ENCODE measurements at regions not wholly inside any gene's neighbourhood (a gene's known extent, or its start where the extent isn't known, plus 50 kb on each side); places are given as distances from the start of the nearest gene placed in this dataset.

GRCh38 chr7:35498416-35498815 is 196.5 kb downstream of the HERPUD2 start:
- peaks cover 15% of the 10 kb centered on the region for H3K27me3 Mint-ChIP-seq
- H3K36me3 Mint-ChIP-seq (ENCODE audit: low read depth): no peaks in the 10 kb centered on the region
- H3K4me1 Mint-ChIP-seq (ENCODE audit: low read depth): no peaks in the 10 kb centered on the region
- no peak overlapping the region for H3K4me3 Mint-ChIP-seq
- no peak overlapping the region for H3K27ac Mint-ChIP-seq
- H3K9me3 Mint-ChIP-seq: no peaks in the 10 kb centered on the region
- no peak for DNase-seq

- Mint-ChIP-seq H3K36me3 (ENCODE audit: low read depth) (no peaks in the 10 kb centered on the region), H3K4me3 (no peak overlapping the region), H3K27ac (no peak overlapping the region), H3K9me3 (no peaks in the 10 kb centered on the region), H3K4me1 (ENCODE audit: low read depth) (no peaks in the 10 kb centered on the region), H3K27me3 (peaks cover 15% of the 10 kb centered on the region)
- DNase-seq: no peak
Observed at GRCh38 chr7:35495844-35496243, 199.1 kb downstream of the HERPUD2 start.

GRCh38 chr7:35495377-35495776 is 199.6 kb downstream of the HERPUD2 start:
- Mint-ChIP-seq H3K27me3 (peaks cover 15% of the 10 kb centered on the region), H3K4me1 (ENCODE audit: low read depth) (no peaks in the 10 kb centered on the region), H3K4me3 (no peak overlapping the region), H3K36me3 (ENCODE audit: low read depth) (no peaks in the 10 kb centered on the region), H3K9me3 (no peaks in the 10 kb centered on the region), H3K27ac (no peak overlapping the region)
- DNase-seq: no peak

GRCh38 chr7:35494407-35494806 is 200.5 kb downstream of the HERPUD2 start:
- H3K27ac Mint-ChIP-seq: no peak overlapping the region
- H3K27me3 Mint-ChIP-seq: peaks cover 15% of the 10 kb centered on the region
- H3K4me3 Mint-ChIP-seq: no peak overlapping the region
- H3K4me1 Mint-ChIP-seq (ENCODE audit: low read depth): no peaks in the 10 kb centered on the region
- no peaks in the 10 kb centered on the region for H3K9me3 Mint-ChIP-seq
- DNase-seq: no peak
- H3K36me3 Mint-ChIP-seq (ENCODE audit: low read depth): no peaks in the 10 kb centered on the region

GRCh38 chr7:35492451-35493175 is 202.3 kb downstream of the HERPUD2 start:
- no peaks in the 10 kb centered on the region for H3K36me3 Mint-ChIP-seq (ENCODE audit: low read depth)
- no peaks in the 10 kb centered on the region for H3K9me3 Mint-ChIP-seq
- H3K4me1 Mint-ChIP-seq (ENCODE audit: low read depth): no peaks in the 10 kb centered on the region
- peaks cover 6% of the 10 kb centered on the region for H3K27me3 Mint-ChIP-seq
- H3K27ac Mint-ChIP-seq: no peak overlapping the region
- no peak for DNase-seq
- no peak overlapping the region for H3K4me3 Mint-ChIP-seq

GRCh38 chr7:35491233-35491632 is 203.7 kb downstream of the HERPUD2 start:
- DNase-seq: no peak
- no peak overlapping the region for H3K27ac Mint-ChIP-seq
- no peaks in the 10 kb centered on the region for H3K9me3 Mint-ChIP-seq
- H3K4me1 Mint-ChIP-seq (ENCODE audit: low read depth): no peaks in the 10 kb centered on the region
- no peaks in the 10 kb centered on the region for H3K27me3 Mint-ChIP-seq
- no peaks in the 10 kb centered on the region for H3K36me3 Mint-ChIP-seq (ENCODE audit: low read depth)
- H3K4me3 Mint-ChIP-seq: no peak overlapping the region

GRCh38 chr7:35487841-35488240 is 207.1 kb downstream of the HERPUD2 start:
- DNase-seq: no peak
- H3K36me3 Mint-ChIP-seq (ENCODE audit: low read depth): no peaks in the 10 kb centered on the region
- H3K27me3 Mint-ChIP-seq: peaks cover 11% of the 10 kb centered on the region
- no peaks in the 10 kb centered on the region for H3K9me3 Mint-ChIP-seq
- no peak overlapping the region for H3K27ac Mint-ChIP-seq
- H3K4me1 Mint-ChIP-seq (ENCODE audit: low read depth): no peaks in the 10 kb centered on the region
- H3K4me3 Mint-ChIP-seq: no peak overlapping the region

GRCh38 chr7:35487402-35487801 is 207.5 kb downstream of the HERPUD2 start:
- Mint-ChIP-seq H3K4me1 (ENCODE audit: low read depth) (no peaks in the 10 kb centered on the region), H3K36me3 (ENCODE audit: low read depth) (no peaks in the 10 kb centered on the region), H3K9me3 (no peaks in the 10 kb centered on the region), H3K27ac (no peak overlapping the region), H3K4me3 (no peak overlapping the region), H3K27me3 (peaks cover 11% of the 10 kb centered on the region)
- no peak for DNase-seq

GRCh38 chr7:35485436-35485835 is 209.5 kb downstream of the HERPUD2 start:
- Mint-ChIP-seq H3K4me1 (ENCODE audit: low read depth) (no peaks in the 10 kb centered on the region), H3K27me3 (peaks cover 11% of the 10 kb centered on the region), H3K36me3 (ENCODE audit: low read depth) (no peaks in the 10 kb centered on the region), H3K9me3 (no peaks in the 10 kb centered on the region), H3K27ac (no peak overlapping the region), H3K4me3 (no peak overlapping the region)
- DNase-seq: no peak

- H3K9me3 Mint-ChIP-seq: no peaks in the 10 kb centered on the region
- H3K36me3 Mint-ChIP-seq (ENCODE audit: low read depth): no peaks in the 10 kb centered on the region
- H3K27me3 Mint-ChIP-seq: peaks cover 11% of the 10 kb centered on the region
Observed at GRCh38 chr7:35483568-35483967, 211.4 kb downstream of the HERPUD2 start.

GRCh38 chr7:35482231-35482630 is 212.7 kb downstream of the HERPUD2 start:
- Mint-ChIP-seq H3K36me3 (ENCODE audit: low read depth) (no peaks in the 10 kb centered on the region), H3K4me3 (no peak overlapping the region), H3K27me3 (peaks cover 11% of the 10 kb centered on the region), H3K27ac (no peak overlapping the region), H3K9me3 (peaks cover 8% of the 10 kb centered on the region), H3K4me1 (ENCODE audit: low read depth) (no peaks in the 10 kb centered on the region)
- DNase-seq: no peak

More at GRCh38 chr7:35483568-35483967, 211.4 kb downstream of the HERPUD2 start:
- Mint-ChIP-seq H3K27ac (no peak overlapping the region), H3K4me1 (ENCODE audit: low read depth) (no peaks in the 10 kb centered on the region), H3K4me3 (no peak overlapping the region)
- DNase-seq: no peak

GRCh38 chr7:35480806-35481205 is 214.1 kb downstream of the HERPUD2 start:
- Mint-ChIP-seq H3K27ac (no peak overlapping the region), H3K36me3 (ENCODE audit: low read depth) (no peaks in the 10 kb centered on the region), H3K9me3 (peaks cover 13% of the 10 kb centered on the region), H3K4me1 (ENCODE audit: low read depth) (no peaks in the 10 kb centered on the region), H3K4me3 (no peak overlapping the region), H3K27me3 (peaks cover 11% of the 10 kb centered on the region)
- DNase-seq: no peak

GRCh38 chr7:35477609-35478008 is 217.3 kb downstream of the HERPUD2 start:
- Mint-ChIP-seq H3K36me3 (ENCODE audit: low read depth) (no peaks in the 10 kb centered on the region), H3K9me3 (peaks cover 13% of the 10 kb centered on the region), H3K4me1 (ENCODE audit: low read depth) (no peaks in the 10 kb centered on the region), H3K27me3 (peaks cover 19% of the 10 kb centered on the region), H3K4me3 (no peak overlapping the region), H3K27ac (no peak overlapping the region)
- DNase-seq: no peak

- peaks cover 20% of the 10 kb centered on the region for H3K27me3 Mint-ChIP-seq
- H3K9me3 Mint-ChIP-seq: peaks cover 13% of the 10 kb centered on the region
- DNase-seq: no peak
- no peak overlapping the region for H3K4me3 Mint-ChIP-seq
- no peaks in the 10 kb centered on the region for H3K4me1 Mint-ChIP-seq (ENCODE audit: low read depth)
- no peaks in the 10 kb centered on the region for H3K36me3 Mint-ChIP-seq (ENCODE audit: low read depth)
- no peak overlapping the region for H3K27ac Mint-ChIP-seq
Observed at GRCh38 chr7:35474100-35474499, 220.2 kb upstream of the TBX20 start.

GRCh38 chr7:35468606-35469005 is 214.7 kb upstream of the TBX20 start:
- Mint-ChIP-seq H3K27ac (no peak overlapping the region), H3K27me3 (peaks cover 36% of the 10 kb centered on the region), H3K4me3 (no peak overlapping the region), H3K36me3 (ENCODE audit: low read depth) (no peaks in the 10 kb centered on the region), H3K4me1 (ENCODE audit: low read depth) (no peaks in the 10 kb centered on the region), H3K9me3 (no peaks in the 10 kb centered on the region)
- no peak for DNase-seq
